Esophagus squamous epithelium (tissue), 4 donors: ENCODE measurements at regions not wholly inside any gene's neighbourhood (a gene's known extent, or its start where the extent isn't known, plus 50 kb on each side); places are given as distances from the start of the nearest gene placed in this dataset.

ENCODE experiments used
- CTCF ChIP-seq, 6 experiments: fragments of 450-650 bp in 4 of 6; fragments of 200-600 bp in 2 of 6; sonication (generic) in 2 of 6; IDR thresholded peaks; one replicate each; pipeline ENCODE4 v1.5.1; 2016 to 2019; ENCODE audit warnings: antibody characterized with exemption in 6 of 6, mild to moderate bottlenecking in 4 of 6, moderate library complexity in 4 of 6
- POLR2A ChIP-seq, 4 donors: fragments of 450-650 bp; IDR thresholded peaks; one replicate each; pipeline ENCODE4 v1.6.1; 2017; ENCODE audit warnings: antibody characterized with exemption in 4 of 4, mild to moderate bottlenecking in 4 of 4, moderate library complexity in 3 of 4

GRCh38 chr19:28608292-28608691 is 604.7 kb downstream of the UQCRFS1 start:
- TF ChIP-seq CTCF (IDR thresholded peaks at IDR 0.05): no peak
- no peak for TF ChIP-seq POLR2A (IDR thresholded peaks at IDR 0.05)
